ENCODE measurements at regions not wholly inside any gene's neighbourhood (a gene's known extent, or its start where the extent isn't known, plus 50 kb on each side); places are given as distances from the start of the nearest gene placed in this dataset.

DNA sequence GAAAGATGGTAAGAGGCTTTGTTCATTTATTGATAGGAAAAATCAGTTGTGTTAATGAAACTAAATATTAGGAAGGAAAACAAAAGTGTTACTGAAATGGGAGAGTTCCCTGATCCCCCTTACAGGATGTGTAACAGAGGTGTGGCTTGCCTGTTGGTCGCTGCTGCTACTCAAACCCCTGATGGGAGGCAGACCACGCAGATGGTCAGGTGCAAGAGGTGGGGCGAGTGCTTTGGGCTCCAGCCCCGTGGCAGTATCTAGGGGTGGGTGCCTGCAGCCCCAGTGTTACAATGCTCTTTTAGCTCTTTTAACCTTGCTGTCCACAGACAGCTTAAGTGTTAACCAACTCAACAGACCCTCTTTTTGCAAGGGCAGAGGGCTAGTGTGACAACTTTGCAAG lies 319.6 kb upstream of the DCN start:
- DNase-seq (ENCODE audit: low read depth): no peak
- TF ChIP-seq, protein P1, sequence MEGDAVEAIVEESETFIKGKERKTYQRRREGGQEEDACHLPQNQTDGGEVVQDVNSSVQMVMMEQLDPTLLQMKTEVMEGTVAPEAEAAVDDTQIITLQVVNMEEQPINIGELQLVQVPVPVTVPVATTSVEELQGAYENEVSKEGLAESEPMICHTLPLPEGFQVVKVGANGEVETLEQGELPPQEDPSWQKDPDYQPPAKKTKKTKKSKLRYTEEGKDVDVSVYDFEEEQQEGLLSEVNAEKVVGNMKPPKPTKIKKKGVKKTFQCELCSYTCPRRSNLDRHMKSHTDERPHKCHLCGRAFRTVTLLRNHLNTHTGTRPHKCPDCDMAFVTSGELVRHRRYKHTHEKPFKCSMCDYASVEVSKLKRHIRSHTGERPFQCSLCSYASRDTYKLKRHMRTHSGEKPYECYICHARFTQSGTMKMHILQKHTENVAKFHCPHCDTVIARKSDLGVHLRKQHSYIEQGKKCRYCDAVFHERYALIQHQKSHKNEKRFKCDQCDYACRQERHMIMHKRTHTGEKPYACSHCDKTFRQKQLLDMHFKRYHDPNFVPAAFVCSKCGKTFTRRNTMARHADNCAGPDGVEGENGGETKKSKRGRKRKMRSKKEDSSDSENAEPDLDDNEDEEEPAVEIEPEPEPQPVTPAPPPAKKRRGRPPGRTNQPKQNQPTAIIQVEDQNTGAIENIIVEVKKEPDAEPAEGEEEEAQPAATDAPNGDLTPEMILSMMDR (conservative IDR thresholded peaks at IDR 0.05; ENCODE audit: low read depth, low read length): no peak
- H3K4me3 ChIP-seq (ENCODE audit: low read depth, low read length): no peak overlapping the region

DNA sequence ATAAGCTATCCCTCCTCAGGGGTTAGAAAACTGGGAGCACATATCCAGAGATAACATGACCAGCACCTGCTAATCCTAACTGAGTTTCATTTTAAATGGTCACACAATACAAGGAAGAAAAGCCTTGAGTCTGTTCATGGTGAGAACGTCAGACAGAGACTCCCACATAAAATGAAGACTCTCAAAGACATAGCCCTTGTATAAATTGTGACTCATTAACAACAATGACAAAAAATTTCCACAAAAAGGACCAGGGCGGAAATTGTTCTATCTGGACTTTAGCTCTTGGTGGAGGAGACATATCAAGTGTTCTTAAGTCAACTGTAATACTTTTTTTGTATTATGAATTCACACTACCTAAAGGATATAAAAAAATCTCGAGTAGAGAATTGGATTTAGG lies 313.7 kb upstream of the DCN start:
- no peak for DNase-seq (ENCODE audit: low read depth)
- no peak overlapping the region for H3K4me3 ChIP-seq (ENCODE audit: low read depth, low read length)
- TF ChIP-seq, protein P1 (conservative IDR thresholded peaks at IDR 0.05; ENCODE audit: low read depth, low read length): no peak

DNA sequence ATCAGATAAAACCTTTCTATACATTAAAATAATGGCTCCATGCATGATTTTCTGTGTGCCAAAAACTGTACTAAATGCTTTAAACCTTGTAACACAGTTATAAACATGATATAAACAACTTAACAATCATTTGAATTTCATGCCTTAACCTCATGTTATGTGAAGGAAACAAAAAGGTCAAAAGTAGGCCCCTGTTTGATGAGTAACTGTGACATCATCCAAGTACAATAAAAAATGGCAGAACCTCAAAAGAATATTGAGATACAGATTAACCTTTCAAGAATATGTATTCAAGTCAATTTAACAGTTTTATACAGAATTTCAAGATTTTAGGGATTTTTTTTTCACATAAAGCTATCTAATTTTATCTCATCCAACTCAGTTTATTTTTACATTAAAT lies 310.7 kb upstream of the DCN start:
- DNase-seq (ENCODE audit: low read depth): no peak
- TF ChIP-seq, protein P1 (conservative IDR thresholded peaks at IDR 0.05; ENCODE audit: low read depth, low read length): no peak
- H3K4me3 ChIP-seq (ENCODE audit: low read depth, low read length): no peak overlapping the region

DNA sequence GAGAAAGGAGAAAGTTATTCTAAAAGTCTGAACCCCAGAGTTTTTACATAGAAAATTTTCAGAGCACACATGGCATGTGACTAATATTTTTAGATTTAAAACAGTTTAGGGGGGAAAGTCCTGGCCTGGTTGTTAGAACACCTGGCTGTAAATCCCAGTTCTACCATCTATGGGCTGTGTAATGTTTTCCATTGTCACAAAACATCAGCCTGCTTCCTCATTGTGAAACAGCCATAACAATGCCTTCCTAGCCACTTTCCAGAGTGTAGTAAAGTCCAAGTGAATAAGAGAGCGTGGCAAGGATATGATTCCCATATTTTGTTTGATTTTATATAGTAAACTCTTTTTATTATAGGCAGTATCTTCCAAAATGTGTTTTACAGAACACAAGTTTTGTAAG lies 310.0 kb upstream of the DCN start:
- no peak for DNase-seq (ENCODE audit: low read depth)

DNA sequence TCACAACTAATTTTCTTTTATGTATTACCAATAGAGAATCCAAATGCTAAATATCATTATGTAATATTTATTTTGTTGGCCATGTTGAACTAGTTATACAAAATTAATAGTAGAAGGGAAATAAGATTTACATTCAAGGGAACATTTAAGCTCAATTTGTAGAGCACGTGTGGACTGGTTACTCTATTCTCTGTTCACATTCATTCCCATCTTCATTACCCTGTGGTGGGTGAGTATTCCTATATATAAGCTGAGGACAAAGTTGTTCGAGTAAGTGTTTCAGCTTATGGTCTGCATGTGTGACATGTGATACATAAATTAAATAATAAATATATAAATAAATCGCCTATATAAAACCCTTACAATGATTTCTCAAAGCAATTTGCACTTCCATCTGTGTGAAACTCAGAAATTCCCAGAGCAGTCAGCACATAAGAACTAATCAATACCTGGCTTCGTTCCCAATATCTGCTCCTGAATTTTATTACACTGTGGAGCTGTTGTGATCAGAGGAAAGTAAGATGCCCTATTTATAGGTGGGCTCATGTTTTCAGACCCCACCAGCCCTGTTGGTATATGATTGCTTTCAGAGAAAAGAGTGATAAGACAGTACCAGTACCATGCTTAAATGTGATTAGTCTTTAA lies 308.2 kb upstream of the DCN start:
- no peak overlapping the region for H3K4me3 ChIP-seq (ENCODE audit: low read depth, low read length)
- no peak for DNase-seq (ENCODE audit: low read depth)
- TF ChIP-seq, protein P1 (conservative IDR thresholded peaks at IDR 0.05; ENCODE audit: low read depth, low read length): no peak

More for the DNA sequence above, 310.0 kb upstream of the DCN start:
- TF ChIP-seq, protein P1 (conservative IDR thresholded peaks at IDR 0.05; ENCODE audit: low read depth, low read length): no peak
- H3K4me3 ChIP-seq (ENCODE audit: low read depth, low read length): no peak overlapping the region

DNA sequence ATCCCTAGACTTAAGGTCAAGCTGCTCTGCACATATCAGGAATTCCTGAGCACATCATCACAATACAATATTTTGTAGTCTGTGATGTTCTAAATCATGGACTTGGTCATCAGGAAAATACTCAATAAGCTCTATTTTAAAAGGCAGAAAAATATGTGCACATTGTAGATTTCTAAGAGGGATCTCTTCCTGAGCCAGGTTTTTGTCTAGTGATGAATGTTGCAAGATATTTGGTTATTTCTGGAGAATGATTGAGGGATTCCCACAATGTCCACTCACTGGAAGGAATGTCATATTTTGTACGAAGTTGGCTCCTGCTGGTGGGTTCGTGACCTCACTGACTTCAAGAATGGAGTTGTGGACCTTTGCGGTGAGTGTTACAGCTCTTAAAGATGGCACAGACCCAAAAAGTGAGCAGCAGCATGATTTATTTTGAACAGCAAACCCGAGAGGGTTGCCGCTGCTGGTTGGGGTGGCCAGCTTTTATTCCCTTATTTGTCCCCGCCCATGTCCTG lies 300.9 kb upstream of the DCN start:
- TF ChIP-seq, protein P1 (conservative IDR thresholded peaks at IDR 0.05; ENCODE audit: low read depth, low read length): no peak
- H3K4me3 ChIP-seq (ENCODE audit: low read depth, low read length): no peak overlapping the region
- no peak for DNase-seq (ENCODE audit: low read depth)

DNA sequence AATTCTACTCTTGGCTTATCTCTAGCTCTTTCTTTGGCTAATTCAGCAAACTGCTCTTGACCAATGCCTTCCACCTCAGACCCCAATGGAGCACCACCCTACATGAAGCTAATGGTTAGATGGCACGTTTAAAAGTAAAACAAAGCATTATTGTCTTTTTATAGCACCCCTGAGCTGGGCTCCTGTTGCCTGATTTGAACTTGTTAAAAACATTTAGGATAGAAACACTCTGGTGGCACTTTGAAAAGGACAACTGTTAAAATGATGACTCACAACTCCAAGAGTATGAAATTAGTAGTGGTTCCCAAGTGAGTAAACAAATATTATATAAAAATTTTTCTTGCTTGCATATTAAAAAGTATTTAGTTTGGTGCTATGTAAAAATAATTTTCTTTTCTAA lies 299.6 kb upstream of the DCN start:
- H3K4me3 ChIP-seq (ENCODE audit: low read depth, low read length): no peak overlapping the region
- TF ChIP-seq, protein P1 (conservative IDR thresholded peaks at IDR 0.05; ENCODE audit: low read depth, low read length): no peak
- DNase-seq (ENCODE audit: low read depth): no peak
